SHP77 treated with DMSO at 0.1 percent for 48 hours (cell line): ENCODE measurements at regions not wholly inside any gene's neighbourhood (a gene's known extent, or its start where the extent isn't known, plus 50 kb on each side); places are given as distances from the start of the nearest gene placed in this dataset.
A peak's percentile ranks its signal among the peaks of the same experiment; 100 is the strongest.
"Not testable (repeated sequence)": the region's sequence is repeated elsewhere in the genome, so short reads cannot be mapped to it uniquely, and the experiment has no call there.

ENCODE experiments used
- DNase-seq: peaks from one replicate; lab custom pipeline; 2025; lab: John Stamatoyannopoulos, UW

- DNase-seq: no peak
These were observed 1704.7 kb downstream of the HACE1 start for GRCh38 chr6:103154779-103155572.

- no peak for DNase-seq
These were observed 1706.7 kb downstream of the HACE1 start for GRCh38 chr6:103153016-103153415.

- no peak for DNase-seq
These were observed 1716.8 kb downstream of the HACE1 start for GRCh38 chr6:103142902-103143301.

- DNase-seq: no peak
These were observed 1719.3 kb downstream of the HACE1 start for GRCh38 chr6:103140308-103141027.

- DNase-seq: no peak
These were observed 1720.3 kb downstream of the HACE1 start for GRCh38 chr6:103139377-103139776.

GRCh38 chr6:103124471-103124870 is 1731.0 kb downstream of the GRIK2 start:
- no peak for DNase-seq

GRCh38 chr6:103122766-103123601 is 1729.5 kb downstream of the GRIK2 start:
- peak; percentile 74 for DNase-seq

GRCh38 chr6:103119056-103119455 is 1725.5 kb downstream of the GRIK2 start:
- no peak for DNase-seq

GRCh38 chr6:103114582-103114981 is 1721.1 kb downstream of the GRIK2 start:
- DNase-seq: no peak

GRCh38 chr6:103113416-103113815 is 1719.9 kb downstream of the GRIK2 start:
- DNase-seq: no peak

GRCh38 chr6:103107985-103108384 is 1714.5 kb downstream of the GRIK2 start:
- DNase-seq: no peak

GRCh38 chr6:103105686-103106085 is 1712.2 kb downstream of the GRIK2 start:
- no peak for DNase-seq

GRCh38 chr6:103101267-103101666 is 1707.8 kb downstream of the GRIK2 start:
- DNase-seq: no peak

- not testable (repeated sequence) for DNase-seq
These were observed 1698.9 kb downstream of the GRIK2 start for GRCh38 chr6:103092414-103092813.

- DNase-seq: no peak
These were observed 1692.3 kb downstream of the GRIK2 start for GRCh38 chr6:103085801-103086200.

GRCh38 chr6:103081876-103082630 is 1688.5 kb downstream of the GRIK2 start:
- DNase-seq: no peak

GRCh38 chr6:103081126-103081525 is 1687.6 kb downstream of the GRIK2 start:
- DNase-seq: no peak

GRCh38 chr6:103080497-103080896 is 1687.0 kb downstream of the GRIK2 start:
- no peak for DNase-seq

- no peak for DNase-seq
These were observed 1686.4 kb downstream of the GRIK2 start for GRCh38 chr6:103079867-103080266.

GRCh38 chr6:103062136-103062535 is 1668.6 kb downstream of the GRIK2 start:
- no peak for DNase-seq

- no peak for DNase-seq
These were observed 1654.1 kb downstream of the GRIK2 start for GRCh38 chr6:103047567-103047966.

GRCh38 chr6:103042336-103042735 is 1648.8 kb downstream of the GRIK2 start:
- peak; percentile 63 for DNase-seq
